ENCODE measurements at regions not wholly inside any gene's neighbourhood (a gene's known extent, or its start where the extent isn't known, plus 50 kb on each side); places are given as distances from the start of the nearest gene placed in this dataset.

DNA sequence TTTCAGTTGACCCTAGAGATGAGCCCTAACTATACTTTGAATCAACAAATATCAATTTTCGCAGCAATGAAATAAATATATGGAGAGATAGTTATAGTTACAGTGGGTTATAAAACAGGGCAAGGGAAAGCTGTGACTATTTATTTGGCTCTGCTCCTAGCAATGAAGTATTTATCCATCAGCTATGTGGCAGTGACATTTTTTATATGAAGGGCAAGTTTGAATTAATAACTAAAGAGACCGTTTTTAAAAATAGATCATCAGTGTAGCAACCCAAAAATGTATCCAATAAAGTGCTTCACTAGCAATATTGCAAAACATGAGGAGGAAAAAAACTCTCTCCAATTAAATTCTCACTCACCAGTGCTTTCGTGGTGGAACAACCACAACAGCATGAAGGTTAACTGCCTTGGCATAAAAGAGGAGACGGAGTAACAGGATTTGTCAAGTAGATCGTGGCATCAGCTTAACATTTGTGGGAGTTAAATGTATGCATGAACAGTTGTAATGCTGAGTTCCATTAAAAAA lies 58.1 kb upstream of the NUDT4 start:
- TF ChIP-seq POLR2A (IDR thresholded peaks at IDR 0.05) (no peak), CTCF (IDR thresholded peaks at IDR 0.05) (no peak)

Measured in breast epithelium (tissue), 3 donors.